ENCODE measurements at regions not wholly inside any gene's neighbourhood (a gene's known extent, or its start where the extent isn't known, plus 50 kb on each side); places are given as distances from the start of the nearest gene placed in this dataset.

GRCh38 chr3:144516589-144516988 lies 545.0 kb downstream of the DIPK2A start:
- H3K27ac ChIP-seq (ENCODE audit: low read length), result no peak overlapping the region
- H3K27me3 ChIP-seq (ENCODE audit: low read length), result no peaks in the 10 kb centered on the region
- no peaks in the 10 kb centered on the region for H3K79me2 ChIP-seq (ENCODE audit: low read length)

GRCh38 chr3:144521131-144521530 lies 549.5 kb downstream of the DIPK2A start:
- H3K79me2 ChIP-seq (ENCODE audit: low read length), result no peaks in the 10 kb centered on the region

More at GRCh38 chr3:144516589-144516988, 545.0 kb downstream of the DIPK2A start:
- Histone ChIP-seq H2AFZ (ENCODE audit: low read length) (no peak overlapping the region), H4K20me1 (ENCODE audit: insufficient read depth, low read depth, low read length) (no peaks in the 10 kb centered on the region), H3K9me2 (replicated peaks; ENCODE audit: insufficient read depth, low read length) (no peaks in the 10 kb centered on the region; the same call in 1 of the 2 replicates), H3K4me2 (ENCODE audit: low read depth, low read length, poor library complexity, severe bottlenecking) (no peak overlapping the region), H3K36me3 (ENCODE audit: insufficient read depth, low read length) (no peaks in the 10 kb centered on the region), H3K4me3 (ENCODE audit: low read length) (no peak overlapping the region), H3K9ac (ENCODE audit: low read length) (no peak overlapping the region), H3K4me1 (ENCODE audit: low read length) (no peaks in the 10 kb centered on the region), H3K9me3 (ENCODE audit: low read length) (no peaks in the 10 kb centered on the region)
- no peak for DNase-seq

GRCh38 chr3:144522456-144522855 lies 550.8 kb downstream of the DIPK2A start:
- H3K27me3 ChIP-seq (ENCODE audit: low read length), result no peaks in the 10 kb centered on the region
- H3K27ac ChIP-seq (ENCODE audit: low read length), result no peak overlapping the region
- no peak overlapping the region for H3K4me2 ChIP-seq (ENCODE audit: low read depth, low read length, poor library complexity, severe bottlenecking)
- H3K4me3 ChIP-seq (ENCODE audit: low read length), result no peak overlapping the region
- H2AFZ ChIP-seq (ENCODE audit: low read length), result no peak overlapping the region
- no peaks in the 10 kb centered on the region for H3K36me3 ChIP-seq (ENCODE audit: insufficient read depth, low read length)
- H3K9me2 ChIP-seq (replicated peaks; ENCODE audit: insufficient read depth, low read length), result no peaks in the 10 kb centered on the region
- H3K4me1 ChIP-seq (ENCODE audit: low read length), result no peaks in the 10 kb centered on the region
- no peaks in the 10 kb centered on the region for H4K20me1 ChIP-seq (ENCODE audit: insufficient read depth, low read depth, low read length)
- DNase-seq, result no peak
- H3K9me3 ChIP-seq (ENCODE audit: low read length), result no peaks in the 10 kb centered on the region
- H3K79me2 ChIP-seq (ENCODE audit: low read length), result no peaks in the 10 kb centered on the region
- no peak overlapping the region for H3K9ac ChIP-seq (ENCODE audit: low read length)

More at GRCh38 chr3:144521131-144521530, 549.5 kb downstream of the DIPK2A start:
- no peak overlapping the region for H3K27ac ChIP-seq (ENCODE audit: low read length)
- no peak overlapping the region for H3K9ac ChIP-seq (ENCODE audit: low read length)
- no peak overlapping the region for H3K4me3 ChIP-seq (ENCODE audit: low read length)
- H3K36me3 ChIP-seq (ENCODE audit: insufficient read depth, low read length), result no peaks in the 10 kb centered on the region
- no peaks in the 10 kb centered on the region for H3K9me3 ChIP-seq (ENCODE audit: low read length)
- no peaks in the 10 kb centered on the region for H3K9me2 ChIP-seq (replicated peaks; ENCODE audit: insufficient read depth, low read length)
- no peak for DNase-seq
- H4K20me1 ChIP-seq (ENCODE audit: insufficient read depth, low read depth, low read length), result no peaks in the 10 kb centered on the region
- H2AFZ ChIP-seq (ENCODE audit: low read length), result no peak overlapping the region
- no peaks in the 10 kb centered on the region for H3K27me3 ChIP-seq (ENCODE audit: low read length)
- no peak overlapping the region for H3K4me2 ChIP-seq (ENCODE audit: low read depth, low read length, poor library complexity, severe bottlenecking)
- no peaks in the 10 kb centered on the region for H3K4me1 ChIP-seq (ENCODE audit: low read length)

GRCh38 chr3:144523396-144523795 lies 551.8 kb downstream of the DIPK2A start:
- H3K4me1 ChIP-seq (ENCODE audit: low read length), result no peaks in the 10 kb centered on the region
- H3K9ac ChIP-seq (ENCODE audit: low read length), result no peak overlapping the region
- no peaks in the 10 kb centered on the region for H3K9me3 ChIP-seq (ENCODE audit: low read length)
- no peaks in the 10 kb centered on the region for H3K27me3 ChIP-seq (ENCODE audit: low read length)
- no peak overlapping the region for H3K27ac ChIP-seq (ENCODE audit: low read length)
- no peaks in the 10 kb centered on the region for H3K79me2 ChIP-seq (ENCODE audit: low read length)
- H3K36me3 ChIP-seq (ENCODE audit: insufficient read depth, low read length), result no peaks in the 10 kb centered on the region
- DNase-seq, result no peak
- H4K20me1 ChIP-seq (ENCODE audit: insufficient read depth, low read depth, low read length), result no peaks in the 10 kb centered on the region
- H3K4me3 ChIP-seq (ENCODE audit: low read length), result no peak overlapping the region
- H2AFZ ChIP-seq (ENCODE audit: low read length), result no peak overlapping the region
- no peaks in the 10 kb centered on the region for H3K9me2 ChIP-seq (replicated peaks; ENCODE audit: insufficient read depth, low read length)
- H3K4me2 ChIP-seq (ENCODE audit: low read depth, low read length, poor library complexity, severe bottlenecking), result no peak overlapping the region

GRCh38 chr3:144524531-144524930 lies 552.9 kb downstream of the DIPK2A start:
- H3K9me2 ChIP-seq (replicated peaks; ENCODE audit: insufficient read depth, low read length), result no peaks in the 10 kb centered on the region
- H3K27ac ChIP-seq (ENCODE audit: low read length), result no peak overlapping the region

GRCh38 chr3:144529566-144529965 lies 557.9 kb downstream of the DIPK2A start:
- H3K79me2 ChIP-seq (ENCODE audit: low read length), result no peaks in the 10 kb centered on the region
- H3K4me2 ChIP-seq (ENCODE audit: low read depth, low read length, poor library complexity, severe bottlenecking), result no peak overlapping the region
- no peak overlapping the region for H3K4me3 ChIP-seq (ENCODE audit: low read length)
- no peaks in the 10 kb centered on the region for H3K27me3 ChIP-seq (ENCODE audit: low read length)
- no peak for DNase-seq
- no peaks in the 10 kb centered on the region for H3K36me3 ChIP-seq (ENCODE audit: insufficient read depth, low read length)
- no peak overlapping the region for H2AFZ ChIP-seq (ENCODE audit: low read length)
- H3K27ac ChIP-seq (ENCODE audit: low read length), result no peak overlapping the region
- H3K9me2 ChIP-seq (replicated peaks; ENCODE audit: insufficient read depth, low read length), result no peaks in the 10 kb centered on the region
- no peaks in the 10 kb centered on the region for H3K4me1 ChIP-seq (ENCODE audit: low read length)
- H4K20me1 ChIP-seq (ENCODE audit: insufficient read depth, low read depth, low read length), result no peaks in the 10 kb centered on the region
- no peak overlapping the region for H3K9ac ChIP-seq (ENCODE audit: low read length)
- H3K9me3 ChIP-seq (ENCODE audit: low read length), result no peaks in the 10 kb centered on the region

More at GRCh38 chr3:144524531-144524930, 552.9 kb downstream of the DIPK2A start:
- Histone ChIP-seq H3K27me3 (ENCODE audit: low read length) (no peaks in the 10 kb centered on the region), H2AFZ (ENCODE audit: low read length) (no peak overlapping the region), H4K20me1 (ENCODE audit: insufficient read depth, low read depth, low read length) (no peaks in the 10 kb centered on the region), H3K4me2 (ENCODE audit: low read depth, low read length, poor library complexity, severe bottlenecking) (no peak overlapping the region), H3K36me3 (ENCODE audit: insufficient read depth, low read length) (no peaks in the 10 kb centered on the region), H3K4me3 (ENCODE audit: low read length) (no peak overlapping the region), H3K9ac (ENCODE audit: low read length) (no peak overlapping the region), H3K4me1 (ENCODE audit: low read length) (no peaks in the 10 kb centered on the region), H3K9me3 (ENCODE audit: low read length) (no peaks in the 10 kb centered on the region), H3K79me2 (ENCODE audit: low read length) (no peaks in the 10 kb centered on the region)
- DNase-seq, result no peak

GRCh38 chr3:144544871-144545270 lies 573.2 kb downstream of the DIPK2A start:
- H3K9me2 ChIP-seq (replicated peaks; ENCODE audit: insufficient read depth, low read length), result no peaks in the 10 kb centered on the region
- H3K27ac ChIP-seq (ENCODE audit: low read length), result no peak overlapping the region
- H3K4me1 ChIP-seq (ENCODE audit: low read length), result no peaks in the 10 kb centered on the region
- no peak overlapping the region for H3K4me2 ChIP-seq (ENCODE audit: low read depth, low read length, poor library complexity, severe bottlenecking)
- H4K20me1 ChIP-seq (ENCODE audit: insufficient read depth, low read depth, low read length), result no peaks in the 10 kb centered on the region
- H3K9me3 ChIP-seq (ENCODE audit: low read length), result no peaks in the 10 kb centered on the region
- no peak overlapping the region for H3K4me3 ChIP-seq (ENCODE audit: low read length)
- no peaks in the 10 kb centered on the region for H3K27me3 ChIP-seq (ENCODE audit: low read length)
- no peaks in the 10 kb centered on the region for H3K79me2 ChIP-seq (ENCODE audit: low read length)
- no peak overlapping the region for H2AFZ ChIP-seq (ENCODE audit: low read length)
- H3K36me3 ChIP-seq (ENCODE audit: insufficient read depth, low read length), result no peaks in the 10 kb centered on the region
- DNase-seq, result no peak
- no peak overlapping the region for H3K9ac ChIP-seq (ENCODE audit: low read length)

- DNase-seq, result no peak
- no peaks in the 10 kb centered on the region for H4K20me1 ChIP-seq (ENCODE audit: insufficient read depth, low read depth, low read length)
- no peak overlapping the region for H3K4me2 ChIP-seq (ENCODE audit: low read depth, low read length, poor library complexity, severe bottlenecking)
- H3K9me3 ChIP-seq (ENCODE audit: low read length), result no peaks in the 10 kb centered on the region
- H3K27ac ChIP-seq (ENCODE audit: low read length), result no peak overlapping the region
- no peak overlapping the region for H2AFZ ChIP-seq (ENCODE audit: low read length)
- H3K4me1 ChIP-seq (ENCODE audit: low read length), result no peaks in the 10 kb centered on the region
- no peaks in the 10 kb centered on the region for H3K27me3 ChIP-seq (ENCODE audit: low read length)
- H3K4me3 ChIP-seq (ENCODE audit: low read length), result no peak overlapping the region
- no peaks in the 10 kb centered on the region for H3K36me3 ChIP-seq (ENCODE audit: insufficient read depth, low read length)
- no peak overlapping the region for H3K9ac ChIP-seq (ENCODE audit: low read length)
- H3K79me2 ChIP-seq (ENCODE audit: low read length), result no peaks in the 10 kb centered on the region
- no peaks in the 10 kb centered on the region for H3K9me2 ChIP-seq (replicated peaks; ENCODE audit: insufficient read depth, low read length)
Measured at GRCh38 chr3:144546539-144546938, 574.9 kb downstream of the DIPK2A start.

GRCh38 chr3:144548346-144548745 lies 576.7 kb downstream of the DIPK2A start:
- no peak for DNase-seq
- H3K27me3 ChIP-seq (ENCODE audit: low read length), result no peaks in the 10 kb centered on the region
- H3K27ac ChIP-seq (ENCODE audit: low read length), result no peak overlapping the region
- H3K4me2 ChIP-seq (ENCODE audit: low read depth, low read length, poor library complexity, severe bottlenecking), result no peak overlapping the region
- H3K4me1 ChIP-seq (ENCODE audit: low read length), result no peaks in the 10 kb centered on the region
- H3K36me3 ChIP-seq (ENCODE audit: insufficient read depth, low read length), result no peaks in the 10 kb centered on the region
- H3K9me2 ChIP-seq (replicated peaks; ENCODE audit: insufficient read depth, low read length), result no peaks in the 10 kb centered on the region
- no peaks in the 10 kb centered on the region for H4K20me1 ChIP-seq (ENCODE audit: insufficient read depth, low read depth, low read length)
- no peak overlapping the region for H3K9ac ChIP-seq (ENCODE audit: low read length)
- H3K79me2 ChIP-seq (ENCODE audit: low read length), result no peaks in the 10 kb centered on the region
- H2AFZ ChIP-seq (ENCODE audit: low read length), result no peak overlapping the region
- no peak overlapping the region for H3K4me3 ChIP-seq (ENCODE audit: low read length)
- H3K9me3 ChIP-seq (ENCODE audit: low read length), result no peaks in the 10 kb centered on the region

All from Karpas-422 (cell line).